Activated naive CD4-positive, alpha-beta T cell treated with anti-CD3 and anti-CD28 coated beads for 36 hours (primary cell): ENCODE measurements at regions not wholly inside any gene's neighbourhood (a gene's known extent, or its start where the extent isn't known, plus 50 kb on each side); places are given as distances from the start of the nearest gene placed in this dataset.

Source experiments
- CTCF ChIA-PET: fragments of 350-600 bp; sonication (Branson Sonifier 250); formaldehyde crosslinking; loops from one replicate; lab custom pipeline; 2021; ENCODE audit warnings: antibody characterized with exemption; lab: Charles Lee
- DNase-seq: peaks from one replicate; pipeline ENCODE4 v3.0.0-alpha.2; 2020
- H3K27ac Mint-ChIP-seq: one replicate; pipeline ENCODE4 v1.8.0; 2021; ENCODE audit warnings: mild to moderate bottlenecking, mixed read lengths
- H3K27me3 Mint-ChIP-seq: one replicate; pipeline ENCODE4 v1.8.0; 2021; ENCODE audit warnings: low read depth, mixed read lengths
- H3K36me3 Mint-ChIP-seq: one replicate; pipeline ENCODE4 v1.8.0; 2021; ENCODE audit warnings: low read depth, mixed read lengths
- H3K4me1 Mint-ChIP-seq: one replicate; pipeline ENCODE4 v1.8.0; 2021; ENCODE audit warnings: low read depth, mixed read lengths
- H3K4me3 Mint-ChIP-seq: one replicate; pipeline ENCODE4 v1.8.0; 2021; ENCODE audit warnings: mild to moderate bottlenecking, moderate library complexity, mixed read lengths
- H3K9me3 Mint-ChIP-seq: one replicate; pipeline ENCODE4 v1.8.0; 2021; ENCODE audit warnings: mixed read lengths
- intact Hi-C: fragments of 100-400 bp; cut with micrococcal nuclease; formaldehyde crosslinking; loops from one replicate; pipeline ENCODE4 v1.15.1; 2023

GRCh38 chr15:66895794-66896453, 169.5 kb upstream of the SMAD3 start:
- CTCF ChIA-PET = interaction anchor here (0.9 kb wide), 1 partner anchor 44 kb away, joined by 3 read pairs; no protein-coding TSS in a partner anchor
- Mint-ChIP-seq H3K9me3 (no peaks in the 10 kb centered on the region), H3K36me3 (no peaks in the 10 kb centered on the region), H3K27me3 (peaks cover 4% of the 10 kb centered on the region), H3K4me1 (peaks cover 2% of the 10 kb centered on the region), H3K27ac (no peak overlapping the region), H3K4me3 (no peak overlapping the region)
- DNase-seq = no peak
- intact Hi-C loops = no loop called here

- Mint-ChIP-seq H3K27me3 (peaks cover 4% of the 10 kb centered on the region), H3K4me1 (peaks cover 2% of the 10 kb centered on the region), H3K4me3 (no peak overlapping the region), H3K27ac (no peak overlapping the region), H3K36me3 (no peaks in the 10 kb centered on the region), H3K9me3 (no peaks in the 10 kb centered on the region)
- DNase-seq = no peak
- CTCF ChIA-PET = interaction anchor here (0.6 to 0.9 kb wide), 2 partner anchors 45 to 182 kb away, joined by 3 to 6 read pairs; no protein-coding TSS in a partner anchor
- intact Hi-C loops = no loop called here
Observed at GRCh38 chr15:66896611-66897010, 168.8 kb upstream of the SMAD3 start.

DNA sequence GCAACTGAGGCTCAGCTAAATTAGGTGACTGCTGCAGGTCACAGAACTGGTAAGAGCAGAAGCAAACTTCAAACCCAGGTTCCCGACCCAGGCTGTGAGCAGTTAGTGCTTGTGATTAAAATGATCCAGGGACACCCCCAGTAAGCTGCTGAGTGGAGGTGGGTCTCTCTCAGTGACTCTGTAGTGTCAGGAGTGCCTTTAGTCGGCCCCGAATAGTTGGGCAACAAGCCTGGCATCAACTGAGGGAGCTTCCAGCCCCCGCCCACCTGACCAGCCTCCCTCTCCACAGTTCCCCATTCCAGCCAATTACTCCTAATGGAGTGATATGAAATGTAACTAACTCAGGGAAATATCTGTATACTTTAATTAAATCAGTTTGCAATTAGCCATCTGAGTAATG, 168.0 kb upstream of the SMAD3 start:
- no peak overlapping the region for H3K27ac Mint-ChIP-seq
- no peak for DNase-seq
- H3K27me3 Mint-ChIP-seq = peaks cover under 1% of the 10 kb centered on the region
- no peaks in the 10 kb centered on the region for H3K9me3 Mint-ChIP-seq
- CTCF ChIA-PET = no interaction called here
- H3K36me3 Mint-ChIP-seq = no peaks in the 10 kb centered on the region
- no peak overlapping the region for H3K4me3 Mint-ChIP-seq
- intact Hi-C loops = no loop called here
- peaks cover 2% of the 10 kb centered on the region for H3K4me1 Mint-ChIP-seq

GRCh38 chr15:66897971-66898370, 167.4 kb upstream of the SMAD3 start:
- intact Hi-C loops = no loop called here
- H3K9me3 Mint-ChIP-seq = no peaks in the 10 kb centered on the region
- DNase-seq = no peak
- H3K4me1 Mint-ChIP-seq = peaks cover 2% of the 10 kb centered on the region
- H3K36me3 Mint-ChIP-seq = no peaks in the 10 kb centered on the region
- no peak overlapping the region for H3K27ac Mint-ChIP-seq
- CTCF ChIA-PET = interaction anchor here (0.9 to 1.2 kb wide), 2 partner anchors 22 to 46 kb away, joined by 3 to 5 read pairs; no protein-coding TSS in a partner anchor
- no peaks in the 10 kb centered on the region for H3K27me3 Mint-ChIP-seq
- no peak overlapping the region for H3K4me3 Mint-ChIP-seq

DNA sequence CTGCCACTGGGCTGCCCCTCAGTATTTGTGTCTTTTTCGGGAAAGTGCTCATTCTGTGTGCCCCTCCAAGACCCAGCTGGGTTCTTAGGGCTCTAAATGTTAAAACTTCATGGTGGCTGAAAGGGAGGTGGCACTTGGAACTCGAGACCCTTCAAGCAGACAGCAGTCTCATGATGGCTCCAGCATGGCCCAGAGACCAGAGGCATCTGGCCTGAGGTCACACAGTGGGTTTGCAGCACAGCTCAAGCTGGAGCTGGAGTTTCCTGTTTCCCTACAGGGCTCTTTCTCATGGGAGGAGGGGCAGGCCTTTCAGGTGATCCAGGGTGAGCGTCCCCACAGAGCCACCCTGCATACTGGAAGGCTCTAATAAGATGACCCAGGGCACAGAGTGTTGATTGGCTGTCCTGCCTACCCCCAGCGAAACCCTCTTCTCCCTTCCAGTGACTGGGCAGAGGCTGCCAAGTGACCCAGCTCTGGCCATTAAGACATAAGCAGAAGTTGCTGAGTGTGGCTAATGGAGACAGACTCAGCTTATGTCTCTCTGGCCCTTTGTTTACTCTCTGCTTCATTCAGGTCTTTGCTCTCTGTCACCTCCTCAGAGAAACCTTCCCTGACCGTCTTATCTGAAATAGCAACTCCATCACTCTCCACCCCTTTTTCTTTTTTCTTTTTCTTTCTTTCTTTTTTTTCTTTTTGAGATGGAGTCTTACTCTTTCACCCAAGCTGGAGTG, 166.6 kb upstream of the SMAD3 start:
- DNase-seq = no peak
- no peak overlapping the region for H3K27ac Mint-ChIP-seq
- CTCF ChIA-PET = interaction anchor here (0.6 to 1.2 kb wide), 3 partner anchors 21 to 690 kb away, joined by 3 to 5 read pairs (median 3); no protein-coding TSS in a partner anchor
- H3K4me3 Mint-ChIP-seq = no peak overlapping the region
- H3K27me3 Mint-ChIP-seq = no peaks in the 10 kb centered on the region
- H3K36me3 Mint-ChIP-seq = no peaks in the 10 kb centered on the region
- H3K9me3 Mint-ChIP-seq = no peaks in the 10 kb centered on the region
- peaks cover 3% of the 10 kb centered on the region for H3K4me1 Mint-ChIP-seq
- intact Hi-C loops = no loop called here

GRCh38 chr15:66899555-66900350, 165.6 kb upstream of the SMAD3 start:
- CTCF ChIA-PET = no interaction called here
- DNase-seq = no peak
- H3K27ac Mint-ChIP-seq = no peak overlapping the region
- H3K27me3 Mint-ChIP-seq = no peaks in the 10 kb centered on the region
- no peak overlapping the region for H3K4me3 Mint-ChIP-seq
- no peaks in the 10 kb centered on the region for H3K9me3 Mint-ChIP-seq
- H3K36me3 Mint-ChIP-seq = no peaks in the 10 kb centered on the region
- peaks cover 5% of the 10 kb centered on the region for H3K4me1 Mint-ChIP-seq
- intact Hi-C loops = no loop called here

GRCh38 chr15:66900586-66901310, 164.7 kb upstream of the SMAD3 start:
- Mint-ChIP-seq H3K36me3 (no peaks in the 10 kb centered on the region), H3K27ac (no peak overlapping the region), H3K9me3 (no peaks in the 10 kb centered on the region), H3K27me3 (no peaks in the 10 kb centered on the region), H3K4me1 (peaks cover 3% of the 10 kb centered on the region), H3K4me3 (no peak overlapping the region)
- intact Hi-C loops = no loop called here
- CTCF ChIA-PET = no interaction called here
- no peak for DNase-seq

DNA sequence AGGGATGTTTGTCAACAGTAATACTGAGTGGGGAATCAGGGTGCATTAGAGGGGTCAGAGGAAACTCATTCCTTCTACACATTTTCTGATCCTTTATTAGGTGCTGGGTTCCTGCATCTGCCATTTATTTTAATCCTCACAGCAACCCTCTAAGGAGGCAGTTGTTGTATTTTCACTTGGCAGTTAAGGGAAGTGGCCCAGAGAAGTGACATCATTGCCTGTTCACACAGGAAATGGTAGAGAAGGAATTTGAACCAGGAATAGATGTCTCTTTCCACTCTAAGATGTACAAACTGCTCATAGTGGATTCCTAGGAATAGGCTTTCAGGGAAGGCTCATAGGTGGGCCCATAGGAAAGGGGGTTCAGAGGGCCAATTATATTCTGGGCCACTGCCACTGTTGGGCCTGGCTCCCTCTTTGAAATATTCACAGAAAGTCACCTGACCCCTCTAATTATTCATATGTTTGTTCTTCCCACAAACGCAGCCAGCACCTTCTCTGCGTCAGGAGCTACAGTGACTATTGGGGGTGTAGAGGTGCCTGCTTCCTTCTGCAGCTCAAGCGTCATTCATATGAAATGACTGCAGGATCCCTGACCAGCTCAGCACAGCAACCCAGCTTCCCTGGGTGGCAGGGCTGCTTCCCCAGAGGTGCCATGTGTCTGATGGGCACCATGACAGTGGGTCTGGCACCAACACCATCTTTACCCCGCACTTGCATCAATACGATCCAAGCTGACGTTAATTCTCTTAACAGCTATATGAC, 163.9 kb upstream of the SMAD3 start:
- Mint-ChIP-seq H3K27ac (no peak overlapping the region), H3K4me3 (no peak overlapping the region), H3K27me3 (no peaks in the 10 kb centered on the region), H3K9me3 (no peaks in the 10 kb centered on the region), H3K36me3 (no peaks in the 10 kb centered on the region), H3K4me1 (peaks cover 3% of the 10 kb centered on the region)
- intact Hi-C loops = no loop called here
- DNase-seq = no peak
- CTCF ChIA-PET = interaction anchor here (0.9 kb wide), 1 partner anchor 20 kb away, joined by 5 read pairs; no protein-coding TSS in a partner anchor

DNA sequence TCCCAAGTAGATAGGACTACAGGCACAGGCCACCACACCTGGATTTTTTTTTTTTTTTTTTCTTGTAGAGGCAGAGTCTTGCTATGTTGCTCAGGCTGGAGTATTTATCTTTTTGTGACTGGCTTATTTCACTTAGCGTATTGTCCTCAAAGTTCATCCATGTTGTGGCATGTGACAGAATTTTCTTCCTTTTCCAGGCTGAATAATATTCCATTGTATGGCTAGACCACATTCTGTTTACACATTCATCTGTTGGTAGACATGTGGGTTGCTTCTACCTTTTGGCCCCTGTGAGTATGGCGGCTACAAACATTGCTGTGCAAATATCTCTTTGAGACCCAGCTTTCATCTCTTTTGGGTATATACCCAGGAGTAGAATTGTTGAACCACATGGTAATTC, 160.2 kb upstream of the SMAD3 start:
- no peaks in the 10 kb centered on the region for H3K36me3 Mint-ChIP-seq
- intact Hi-C loops = no loop called here
- no peak overlapping the region for H3K27ac Mint-ChIP-seq
- no peak overlapping the region for H3K4me3 Mint-ChIP-seq
- DNase-seq = no peak
- no peaks in the 10 kb centered on the region for H3K9me3 Mint-ChIP-seq
- CTCF ChIA-PET = interaction anchor here (0.7 to 1.2 kb wide), 3 partner anchors 9 to 929 kb away, joined by 3 to 4 read pairs (median 3); no protein-coding TSS in a partner anchor
- H3K4me1 Mint-ChIP-seq = peaks cover 3% of the 10 kb centered on the region
- H3K27me3 Mint-ChIP-seq = no peaks in the 10 kb centered on the region

- Mint-ChIP-seq H3K27ac (no peak overlapping the region), H3K27me3 (no peaks in the 10 kb centered on the region), H3K9me3 (no peaks in the 10 kb centered on the region), H3K36me3 (no peaks in the 10 kb centered on the region), H3K4me1 (peaks cover 3% of the 10 kb centered on the region), H3K4me3 (no peak overlapping the region)
- CTCF ChIA-PET = interaction anchor here (0.6 to 1.2 kb wide), 3 partner anchors 9 to 15 kb away, joined by 3 to 4 read pairs (median 3); no protein-coding TSS in a partner anchor
- intact Hi-C loops = no loop called here
- no peak for DNase-seq
Observed at GRCh38 chr15:66905954-66906353, 159.4 kb upstream of the SMAD3 start.
